ENCODE measurements at regions not wholly inside any gene's neighbourhood (a gene's known extent, or its start where the extent isn't known, plus 50 kb on each side); places are given as distances from the start of the nearest gene placed in this dataset.
A peak's percentile ranks its signal among the peaks of the same experiment; 100 is the strongest.

DNA sequence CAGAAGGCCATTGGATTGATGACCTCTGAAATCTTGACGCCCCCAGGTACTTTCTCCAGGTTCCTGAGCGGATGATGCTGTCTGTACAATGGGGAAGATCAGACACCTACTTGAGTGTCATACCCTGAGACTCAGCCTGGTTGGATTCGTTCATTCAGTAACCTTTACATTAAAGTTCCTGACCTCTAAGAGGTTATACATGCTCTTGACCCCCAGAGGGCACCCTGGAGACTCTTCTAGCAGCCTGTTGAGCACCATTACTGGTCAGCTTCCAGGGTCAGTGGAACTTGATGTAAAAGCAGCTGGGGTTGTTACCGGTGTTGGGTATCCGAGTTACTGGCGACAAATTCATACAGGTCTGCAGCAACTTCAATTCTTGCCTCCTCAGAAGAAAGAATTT is 114.3 kb upstream of the ZNF678 start:
- no peak overlapping the region for H3K4me3 Mint-ChIP-seq
- no peaks in the 10 kb centered on the region for H3K4me1 ChIP-seq (ENCODE audit: insufficient read depth, low read length)
- H3K79me1 ChIP-seq (ENCODE audit: insufficient read depth, low read depth, low read length, poor library complexity, severe bottlenecking) = no peaks in the 10 kb centered on the region
- H3K27me3 Mint-ChIP-seq (ENCODE audit: low read depth) = peaks cover 12% of the 10 kb centered on the region
- no peak overlapping the region for H2BK20ac ChIP-seq (ENCODE audit: low read depth, low read length, poor library complexity, severe bottlenecking)
- H2BK120ac ChIP-seq (ENCODE audit: low read depth, low read length, poor library complexity, severe bottlenecking) = no peak overlapping the region
- H3K23ac ChIP-seq (ENCODE audit: insufficient read length, low read depth, low read length) = no peak overlapping the region
- no peak overlapping the region for H2AK5ac ChIP-seq (ENCODE audit: insufficient read length, low read length)
- WGBS (ENCODE audit: extremely low coverage, insufficient read length, low lambda C conversion rate) = no CpG with 5 or more reads among the region's 6 CpGs
- no peak overlapping the region for H3K27ac ChIP-seq (ENCODE audit: insufficient read length, low read depth, low read length)
- H3K56ac ChIP-seq (ENCODE audit: insufficient read length, low read depth, low read length) = no peak overlapping the region
- H2BK5ac ChIP-seq (ENCODE audit: insufficient read length, low read length) = no peak overlapping the region
- no peaks in the 10 kb centered on the region for H3K23me2 ChIP-seq (ENCODE audit: insufficient read length, low read depth, low read length, poor library complexity, severe bottlenecking)
- H4K5ac ChIP-seq (ENCODE audit: insufficient read length, low read depth, low read length) = no peak overlapping the region
- no peak overlapping the region for H3T11ph ChIP-seq (ENCODE audit: low read length)
- H4K8ac ChIP-seq (replicated peaks; ENCODE audit: insufficient read length, low read depth, low read length) = no peak overlapping the region
- no peaks in the 10 kb centered on the region for H3K36me3 Mint-ChIP-seq (ENCODE audit: insufficient read depth in 1 of 3, low read depth in 3 of 3)
- TF ChIP-seq, protein P1, sequence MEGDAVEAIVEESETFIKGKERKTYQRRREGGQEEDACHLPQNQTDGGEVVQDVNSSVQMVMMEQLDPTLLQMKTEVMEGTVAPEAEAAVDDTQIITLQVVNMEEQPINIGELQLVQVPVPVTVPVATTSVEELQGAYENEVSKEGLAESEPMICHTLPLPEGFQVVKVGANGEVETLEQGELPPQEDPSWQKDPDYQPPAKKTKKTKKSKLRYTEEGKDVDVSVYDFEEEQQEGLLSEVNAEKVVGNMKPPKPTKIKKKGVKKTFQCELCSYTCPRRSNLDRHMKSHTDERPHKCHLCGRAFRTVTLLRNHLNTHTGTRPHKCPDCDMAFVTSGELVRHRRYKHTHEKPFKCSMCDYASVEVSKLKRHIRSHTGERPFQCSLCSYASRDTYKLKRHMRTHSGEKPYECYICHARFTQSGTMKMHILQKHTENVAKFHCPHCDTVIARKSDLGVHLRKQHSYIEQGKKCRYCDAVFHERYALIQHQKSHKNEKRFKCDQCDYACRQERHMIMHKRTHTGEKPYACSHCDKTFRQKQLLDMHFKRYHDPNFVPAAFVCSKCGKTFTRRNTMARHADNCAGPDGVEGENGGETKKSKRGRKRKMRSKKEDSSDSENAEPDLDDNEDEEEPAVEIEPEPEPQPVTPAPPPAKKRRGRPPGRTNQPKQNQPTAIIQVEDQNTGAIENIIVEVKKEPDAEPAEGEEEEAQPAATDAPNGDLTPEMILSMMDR (conservative IDR thresholded peaks at IDR 0.05) = peak; percentile 72
- H3K27ac Mint-ChIP-seq = no peak overlapping the region
- H2BK12ac ChIP-seq (ENCODE audit: insufficient read length, low read depth, low read length) = no peak overlapping the region
- no peak overlapping the region for H3K4me2 ChIP-seq (ENCODE audit: insufficient read depth, insufficient read length, low read length)
- no peaks in the 10 kb centered on the region; the same call in 1 of the 2 replicates for H3K27me3 ChIP-seq (ENCODE audit: insufficient read depth, low read length)
- peak; percentile 72 for DNase-seq
- no peaks in the 10 kb centered on the region for H3K79me2 ChIP-seq (ENCODE audit: insufficient read depth, low read length)
- H2BK15ac ChIP-seq (ENCODE audit: low read depth, low read length) = no peak overlapping the region
- no peak overlapping the region for H3K4ac ChIP-seq (ENCODE audit: low read depth, low read length)
- H3K18ac ChIP-seq (ENCODE audit: insufficient read length, low read depth, low read length) = no peak overlapping the region
- peaks cover 2 to 3% of the 10 kb centered on the region in 2 experiments; a peak in 1 of 4 replicates for H3K4me1 Mint-ChIP-seq
- H4K20me1 ChIP-seq (ENCODE audit: control insufficient read depth, insufficient read depth, insufficient read length) = no peaks in the 10 kb centered on the region
- H4K91ac ChIP-seq (ENCODE audit: insufficient read length, low read depth, low read length) = no peak overlapping the region
- no peak overlapping the region for H3K9ac ChIP-seq (ENCODE audit: extremely low read depth, insufficient read length, low read length)
- H3K9me3 Mint-ChIP-seq = peaks cover 0 to 4% of the 10 kb centered on the region in 2 experiments; a peak in 1 of 5 replicates
- no peaks in the 10 kb centered on the region for H3K9me3 ChIP-seq (ENCODE audit: control insufficient read depth, low read depth, low read length)
- no peak overlapping the region for H2AFZ ChIP-seq (ENCODE audit: low read length)
- no peak overlapping the region for H3K14ac ChIP-seq (ENCODE audit: insufficient read depth, low read length)
